NCI-H748 treated with DMSO at 0.1 percent for 48 hours (cell line): ENCODE measurements at regions not wholly inside any gene's neighbourhood (a gene's known extent, or its start where the extent isn't known, plus 50 kb on each side); places are given as distances from the start of the nearest gene placed in this dataset.
A peak's percentile ranks its signal among the peaks of the same experiment; 100 is the strongest.

Experiments used
- DNase-seq: peaks from one replicate; lab custom pipeline; 2025; lab: John Stamatoyannopoulos, UW

DNA sequence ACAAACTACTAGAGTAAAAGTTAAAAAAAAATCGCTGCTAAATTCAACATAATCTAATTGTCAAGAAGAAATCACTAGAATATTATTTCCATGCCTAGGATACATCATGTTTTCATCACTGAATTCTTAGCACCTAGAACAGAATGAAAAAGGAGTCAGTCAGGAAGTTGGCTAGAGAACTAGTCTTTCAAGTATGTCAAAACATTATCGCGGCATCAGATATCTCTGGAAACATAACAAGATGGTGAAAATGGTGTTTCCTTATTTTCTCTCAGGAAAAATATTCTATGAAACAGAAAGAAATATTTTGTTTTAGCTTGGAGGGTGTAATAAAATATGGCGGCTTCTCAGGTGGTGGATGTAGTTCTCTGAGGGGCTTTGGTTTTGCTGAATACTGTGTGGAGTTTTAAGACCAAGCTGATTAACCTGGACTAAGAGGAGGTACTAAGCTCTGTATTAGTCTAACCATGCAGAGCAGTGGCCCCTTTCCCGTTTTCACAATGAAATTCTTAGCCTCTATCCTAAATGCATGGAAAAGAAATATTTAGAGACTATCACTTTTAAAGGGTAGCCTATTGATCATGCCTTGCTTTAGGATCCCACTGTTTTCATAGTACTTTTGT lies 205.6 kb downstream of the MDFIC start:
- no peak for DNase-seq

DNA sequence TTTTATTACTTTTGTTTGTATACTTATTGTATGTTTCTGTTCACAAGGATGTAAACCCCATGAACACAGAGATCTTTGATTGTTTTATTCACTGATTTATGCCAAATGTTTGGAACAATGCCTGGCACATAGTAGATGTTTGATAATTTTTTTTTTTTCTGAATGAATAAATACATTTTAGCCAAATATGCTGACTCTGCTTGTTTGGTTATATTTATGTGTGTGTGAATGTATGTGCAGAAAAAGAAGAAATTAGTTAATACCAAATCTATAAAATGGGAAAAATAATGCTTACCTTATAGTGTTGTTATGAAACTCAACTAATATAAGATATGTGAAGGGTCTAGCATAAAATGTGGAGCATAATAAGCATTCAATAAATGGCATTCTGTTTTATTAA lies 203.9 kb downstream of the MDFIC start:
- no peak for DNase-seq

GRCh38 chr7:115125312-115125711 lies 203.4 kb downstream of the MDFIC start:
- DNase-seq: no peak

DNA sequence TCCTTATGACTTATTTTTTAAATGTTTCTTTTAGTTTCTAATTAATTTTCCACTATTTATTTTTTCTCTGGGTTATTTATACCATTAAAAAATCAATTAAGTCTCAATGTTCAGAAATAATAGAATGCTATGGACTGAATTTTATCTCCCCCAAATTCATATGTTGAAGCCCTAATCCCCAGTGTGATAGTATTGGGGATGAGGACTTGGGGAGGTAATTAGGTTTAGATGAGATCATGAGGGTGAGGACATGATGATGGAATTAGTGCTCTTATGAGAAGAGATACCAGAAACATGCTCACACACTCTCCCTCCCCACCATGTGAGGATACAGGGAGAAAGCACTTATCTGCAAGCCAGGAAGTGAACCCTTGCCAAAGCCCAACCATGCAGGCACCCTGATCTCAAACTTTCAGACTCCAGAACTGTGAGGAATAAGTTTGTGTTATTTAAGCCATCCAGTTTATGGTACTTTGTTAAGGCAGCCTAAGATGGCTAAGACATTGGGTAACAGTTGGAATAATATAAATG lies 202.6 kb downstream of the MDFIC start:
- no peak for DNase-seq

- no peak for DNase-seq
Observed at GRCh38 chr7:115123441-115123840, 201.5 kb downstream of the MDFIC start.

GRCh38 chr7:115122388-115122787 lies 200.5 kb downstream of the MDFIC start:
- DNase-seq: peak; percentile 35

- no peak for DNase-seq
Observed at GRCh38 chr7:115117748-115118147, 195.9 kb downstream of the MDFIC start.

DNA sequence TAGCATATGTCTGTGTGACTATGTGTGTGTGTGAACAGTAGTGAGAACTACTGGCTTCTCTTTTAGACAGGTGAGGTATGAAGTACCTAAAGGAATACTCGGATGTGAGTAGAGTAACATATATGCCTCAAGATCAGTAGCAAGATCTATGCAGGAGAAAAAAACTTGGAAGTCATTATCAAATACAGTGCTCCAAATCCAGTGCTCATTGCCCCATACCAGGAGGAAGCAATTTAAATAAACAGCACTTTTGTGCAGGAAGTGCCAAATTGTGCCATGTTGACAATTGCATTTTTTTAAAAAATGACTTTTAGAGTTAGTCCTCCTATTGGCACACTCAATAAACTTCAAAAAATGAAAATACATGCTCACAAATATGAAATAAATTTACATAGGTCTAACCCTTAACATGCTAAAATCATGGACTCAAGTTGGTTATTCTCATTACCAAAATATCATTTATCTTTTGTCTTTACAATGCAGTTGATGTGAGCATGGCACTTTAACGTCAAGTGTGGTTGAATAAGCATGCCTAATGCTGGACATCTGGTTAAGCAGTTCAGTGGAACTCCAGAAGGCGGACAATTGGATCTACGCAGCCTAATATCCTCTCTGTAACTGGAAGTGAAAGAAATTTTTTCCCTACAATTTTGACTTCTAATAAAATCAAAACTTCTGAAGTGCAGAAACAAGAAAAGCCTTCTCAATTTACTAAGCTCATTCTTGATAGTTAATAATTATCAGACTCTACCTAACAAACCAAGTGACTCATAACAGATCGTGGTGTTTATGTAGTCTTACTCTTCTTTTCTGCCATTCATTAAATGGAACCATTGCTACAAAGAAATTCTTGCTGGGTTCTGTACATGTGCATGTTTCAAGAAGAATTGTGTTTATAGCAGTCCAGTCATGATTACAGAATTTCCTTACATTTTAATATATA lies 195.2 kb downstream of the MDFIC start:
- DNase-seq: no peak

- DNase-seq: no peak
Observed at GRCh38 chr7:115113776-115114175, 191.9 kb downstream of the MDFIC start.

GRCh38 chr7:115113131-115113530 lies 191.2 kb downstream of the MDFIC start:
- DNase-seq: no peak

DNA sequence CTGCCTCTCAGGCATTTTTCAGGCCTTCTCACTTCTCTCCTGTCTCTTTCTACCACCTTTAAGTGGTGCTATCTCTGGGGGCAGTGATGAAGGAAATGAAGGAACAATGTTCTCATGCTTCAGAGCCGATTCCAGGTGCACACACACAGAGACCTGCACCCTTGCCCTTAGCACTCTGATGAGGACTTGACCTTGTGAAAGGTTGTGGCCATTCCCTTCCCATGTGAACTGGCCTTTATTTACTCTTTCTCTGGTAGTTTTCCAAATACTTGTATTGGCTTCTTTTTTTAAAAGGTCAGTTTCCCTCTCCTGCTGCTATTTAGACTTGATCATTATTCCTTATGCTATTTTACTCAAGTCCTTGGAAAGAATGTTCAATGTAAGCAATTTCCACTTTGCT lies 188.6 kb downstream of the MDFIC start:
- no peak for DNase-seq

- no peak for DNase-seq
Observed at GRCh38 chr7:115106316-115106715, 184.4 kb downstream of the MDFIC start.

- no peak for DNase-seq
Observed at GRCh38 chr7:115102738-115103137, 180.8 kb downstream of the MDFIC start.

DNA sequence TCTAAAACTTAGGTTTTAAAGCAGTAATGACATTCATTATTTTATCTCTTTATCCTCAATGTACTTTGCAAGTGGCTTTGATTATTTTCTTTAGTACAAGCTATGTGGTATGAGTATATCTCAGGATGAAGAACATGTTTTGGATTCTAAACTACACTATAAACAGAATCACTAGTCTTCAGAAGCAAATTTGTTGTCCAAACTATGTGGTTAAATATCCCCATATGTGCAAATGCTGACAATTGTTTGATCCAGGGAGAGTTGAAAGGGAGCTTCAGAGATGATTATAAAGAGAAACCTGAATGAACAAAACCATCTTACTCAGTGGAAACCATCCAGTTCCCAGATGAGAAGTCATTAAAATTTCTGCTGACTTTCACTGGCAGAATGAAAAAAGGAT lies 179.3 kb downstream of the MDFIC start:
- no peak for DNase-seq

DNA sequence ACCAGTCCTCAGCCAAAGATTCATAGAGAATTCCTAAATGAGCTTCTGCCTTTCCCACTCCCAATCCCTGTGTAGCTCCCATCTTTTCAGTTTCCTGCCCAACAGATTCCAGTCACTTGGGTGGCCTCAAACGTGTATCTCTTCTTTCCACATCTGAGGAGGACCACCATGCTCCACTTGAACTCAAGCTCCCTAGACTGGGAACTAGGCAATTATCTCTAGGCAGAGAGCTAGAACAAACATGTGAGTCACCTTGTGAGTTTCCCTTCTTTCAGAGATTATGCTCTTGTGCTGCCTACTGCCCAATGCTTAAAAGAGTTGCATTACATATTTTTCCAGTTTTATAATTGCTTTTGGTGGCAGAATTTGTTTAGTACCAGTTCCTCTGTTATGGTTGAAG lies 178.0 kb downstream of the MDFIC start:
- DNase-seq: no peak

DNA sequence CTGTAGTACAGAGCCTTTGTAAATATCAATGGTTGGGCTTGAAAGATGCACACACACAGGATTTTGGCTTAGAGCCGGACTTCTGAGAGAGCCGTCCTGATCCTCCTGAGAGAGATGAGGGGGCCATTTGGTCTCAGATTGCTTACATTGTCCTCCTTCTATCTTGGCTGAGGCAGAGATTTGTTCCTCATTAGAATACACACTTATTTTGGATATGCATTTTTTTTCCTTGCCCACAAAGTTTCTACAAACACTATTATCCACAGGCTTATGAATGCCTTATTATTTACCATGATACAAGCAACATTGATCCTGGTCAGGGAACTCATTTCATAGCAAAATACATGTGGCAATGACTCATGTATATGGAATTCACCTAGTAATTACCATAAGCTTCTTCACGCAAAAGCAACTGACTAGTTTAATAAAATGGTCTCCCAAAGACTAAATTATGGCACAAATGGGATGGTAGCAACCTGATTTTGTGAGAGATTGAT lies 175.3 kb downstream of the MDFIC start:
- no peak for DNase-seq

DNA sequence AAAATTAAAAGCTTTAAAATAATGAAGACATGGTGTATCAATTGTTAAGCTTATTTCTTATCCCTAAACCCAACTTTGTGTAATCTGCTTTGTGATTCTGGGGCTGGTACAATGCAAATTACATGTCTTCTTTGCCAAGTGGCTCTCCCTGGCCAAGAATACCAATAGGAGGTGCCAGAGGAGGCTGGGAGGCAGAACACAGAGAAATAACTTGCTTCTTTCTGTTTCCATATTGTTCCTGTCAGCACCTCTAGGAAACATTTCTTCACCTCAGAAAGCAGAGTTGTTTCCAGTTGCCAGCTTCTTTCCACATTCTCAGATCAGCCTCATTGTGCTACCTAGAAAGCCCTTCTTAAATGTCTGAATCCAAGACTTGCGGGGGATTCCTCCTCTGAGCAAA lies 174.4 kb downstream of the MDFIC start:
- no peak for DNase-seq

GRCh38 chr7:115094163-115094562 lies 172.3 kb downstream of the MDFIC start:
- no peak for DNase-seq

DNA sequence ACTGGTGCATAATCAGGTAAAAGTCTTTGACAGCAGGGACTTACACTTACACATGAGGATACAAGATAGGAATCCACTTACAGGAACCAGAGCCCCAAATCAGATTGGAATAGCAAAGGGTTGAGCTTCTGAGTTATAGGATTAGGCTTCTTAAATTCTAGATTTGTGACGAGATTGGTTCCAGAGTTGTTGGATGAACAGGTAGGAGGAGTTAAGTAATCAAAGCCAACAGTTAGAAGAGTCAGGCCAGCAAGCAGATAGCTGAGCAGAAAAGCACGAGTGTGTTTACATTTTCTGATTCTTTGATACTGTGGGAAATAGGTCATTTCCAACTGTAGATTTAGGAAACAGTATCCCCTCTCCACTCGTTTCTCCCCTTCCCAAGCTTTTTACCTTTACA lies 167.0 kb downstream of the MDFIC start:
- no peak for DNase-seq

DNA sequence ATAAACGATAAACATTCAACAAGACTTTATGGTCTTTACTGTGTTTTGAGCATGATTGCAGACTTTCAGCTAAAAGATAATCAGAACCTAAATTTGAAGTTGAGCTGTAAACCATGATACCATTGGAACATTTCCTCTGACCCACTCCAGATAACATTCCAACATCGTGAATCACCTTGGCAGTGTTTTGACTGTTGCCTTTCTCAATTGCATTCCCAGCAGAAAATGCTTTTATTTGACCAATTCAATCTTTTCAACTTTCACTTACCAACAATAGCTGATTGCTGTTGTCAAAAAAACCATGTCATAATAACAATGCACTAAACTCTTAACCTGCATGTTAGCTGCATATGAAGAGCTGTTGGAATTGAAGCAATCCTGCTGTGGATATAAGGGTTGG lies 165.5 kb downstream of the MDFIC start:
- no peak for DNase-seq

- DNase-seq: no peak
Observed at GRCh38 chr7:115086146-115086841, 164.4 kb downstream of the MDFIC start.

DNA sequence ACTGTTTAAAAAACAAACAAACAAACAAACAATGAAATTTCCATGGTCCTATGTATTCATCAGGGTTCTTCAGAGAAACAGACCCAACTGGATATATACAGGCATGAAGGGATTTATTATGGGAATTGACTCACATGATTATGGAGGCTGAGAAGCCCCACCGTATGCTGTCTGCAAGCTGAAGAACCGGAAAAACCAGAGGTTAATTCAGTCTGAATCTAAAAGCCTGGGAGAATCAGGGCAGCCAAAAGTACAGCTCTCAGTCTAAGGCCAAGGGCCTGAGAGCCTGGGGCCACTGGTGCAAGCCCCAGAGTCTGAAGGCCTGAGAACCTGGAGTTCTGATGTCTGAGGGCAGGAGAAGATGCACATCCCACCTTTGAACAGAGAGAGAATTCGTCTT lies 163.5 kb downstream of the MDFIC start:
- no peak for DNase-seq

- DNase-seq: no peak
Observed at GRCh38 chr7:115083935-115084334, 162.0 kb downstream of the MDFIC start.
